HEK293 (cell line): ENCODE measurements at regions not wholly inside any gene's neighbourhood (a gene's known extent, or its start where the extent isn't known, plus 50 kb on each side); places are given as distances from the start of the nearest gene placed in this dataset.

Source experiments
- CTCF ChIA-PET: fragments of 350-600 bp; formaldehyde crosslinking; extraction: SDS; loops from one replicate; lab custom pipeline; 2021; ENCODE audit warnings: antibody characterized with exemption; lab: Yijun Ruan, JAX
- POLR2A ChIA-PET: fragments of 300-600 bp; formaldehyde crosslinking; extraction: SDS; loops from one replicate; lab custom pipeline; 2020; ENCODE audit warnings: antibody characterized with exemption, inconsistent platforms; lab: Yijun Ruan, JAX
- H3K27ac ChIP-seq: fragments of 200-500 bp; sonication (Bioruptor generic); 2 replicates; pipeline ENCODE4 v1.5.1; 2014; ENCODE audit warnings: low read depth, low read length, control low read depth, inconsistent platforms; ENCODE audit errors: extremely low read depth
- H3K36me3 ChIP-seq, 2 experiments: fragments of 200-500 bp in 1 of 2; sonication (Bioruptor generic) in 1 of 2; 1 replicate in 1 of 2; 2 replicates in 1 of 2; pipeline ENCODE4 v1.5.1; 2014 to 2017; ENCODE audit warnings: inconsistent platforms in 2 of 2, low read length in 2 of 2; ENCODE audit not compliant: control insufficient read depth in 2 of 2, insufficient read depth in 1 of 2
- H3K4me1 ChIP-seq: fragments of 200-500 bp; sonication (Bioruptor generic); 2 replicates; pipeline ENCODE4 v1.5.1; 2014; ENCODE audit warnings: mild to moderate bottlenecking, low read length, inconsistent platforms; ENCODE audit not compliant: control insufficient read depth, insufficient read depth
- H3K4me3 ChIP-seq: 2 replicates; pipeline ENCODE4 v1.5.1; 2011; ENCODE audit warnings: low read depth, mild to moderate bottlenecking, control low read depth, low read length, moderate library complexity
- H3K9me3 ChIP-seq: fragments of 200-500 bp; sonication (Bioruptor generic); 2 replicates; pipeline ENCODE4 v1.5.1; 2014; ENCODE audit warnings: low read depth, low read length, inconsistent platforms; ENCODE audit not compliant: control insufficient read depth, insufficient read depth
- BCL11B ChIP-seq: fragments of 450-650 bp; formaldehyde crosslinking; IDR thresholded peaks from 2 replicates; pipeline ENCODE4 v1.5.1; 2016; ENCODE audit warnings: low read depth, missing biosample characterization, missing genetic modification characterization
- FEZF1 ChIP-seq: fragments of 450-650 bp; formaldehyde crosslinking; IDR thresholded peaks from 2 replicates; pipeline ENCODE4 v1.5.1; 2016; ENCODE audit warnings: missing biosample characterization, missing genetic modification characterization
- GLIS1 ChIP-seq: fragments of 450-650 bp; formaldehyde crosslinking; IDR thresholded peaks from 2 replicates; pipeline ENCODE4 v1.5.1; 2016; ENCODE audit warnings: missing biosample characterization, missing genetic modification characterization
- KLF16 ChIP-seq: fragments of 450-650 bp; formaldehyde crosslinking; IDR thresholded peaks from 2 replicates; pipeline ENCODE4 v1.5.1; 2017; ENCODE audit warnings: missing biosample characterization, missing genetic modification characterization
- PRDM1 ChIP-seq: fragments of 450-650 bp; formaldehyde crosslinking; IDR thresholded peaks from 2 replicates; pipeline ENCODE4; 2016; ENCODE audit warnings: missing biosample characterization, missing genetic modification characterization
- SCRT2 ChIP-seq: fragments of 450-650 bp; formaldehyde crosslinking; IDR thresholded peaks from 2 replicates; pipeline ENCODE4 v1.5.1; 2016; ENCODE audit warnings: missing biosample characterization, missing genetic modification characterization
- WT1 ChIP-seq: fragments of 450-650 bp; formaldehyde crosslinking; IDR thresholded peaks from 2 replicates; pipeline ENCODE4 v1.5.1; 2016; ENCODE audit warnings: missing biosample characterization, missing genetic modification characterization
- ZNF10 ChIP-seq: fragments of 450-650 bp; formaldehyde crosslinking; IDR thresholded peaks from 2 replicates; pipeline ENCODE4 v1.5.1; 2017; ENCODE audit warnings: missing biosample characterization, missing genetic modification characterization
- ZNF114 ChIP-seq: fragments of 450-650 bp; formaldehyde crosslinking; IDR thresholded peaks from 2 replicates; pipeline ENCODE4 v1.5.0; 2017; ENCODE audit warnings: missing biosample characterization, missing genetic modification characterization
- ZNF121 ChIP-seq: fragments of 450-650 bp; formaldehyde crosslinking; IDR thresholded peaks from 2 replicates; pipeline ENCODE4 v1.5.1; 2016; ENCODE audit warnings: missing biosample characterization, missing genetic modification characterization
- ZNF140 ChIP-seq: fragments of 450-650 bp; formaldehyde crosslinking; IDR thresholded peaks from 2 replicates; pipeline ENCODE4 v1.5.1; 2016; ENCODE audit warnings: missing biosample characterization, missing genetic modification characterization
- ZNF155 ChIP-seq: fragments of 450-650 bp; formaldehyde crosslinking; IDR thresholded peaks from 2 replicates; pipeline ENCODE4 v1.5.1; 2016; ENCODE audit warnings: missing biosample characterization, missing genetic modification characterization
- ZNF157 ChIP-seq: fragments of 450-650 bp; formaldehyde crosslinking; IDR thresholded peaks from 2 replicates; pipeline ENCODE4 v1.5.1; 2016; ENCODE audit warnings: missing biosample characterization, missing genetic modification characterization
- ZNF175 ChIP-seq: fragments of 450-650 bp; formaldehyde crosslinking; IDR thresholded peaks from 2 replicates; pipeline ENCODE4 v1.5.1; 2016; ENCODE audit warnings: missing biosample characterization, missing genetic modification characterization
- ZNF214 ChIP-seq: fragments of 450-650 bp; formaldehyde crosslinking; IDR thresholded peaks from 2 replicates; pipeline ENCODE4 v1.5.1; 2017; ENCODE audit warnings: missing biosample characterization, mild to moderate bottlenecking, missing genetic modification characterization, borderline replicate concordance
- ZNF23 ChIP-seq: fragments of 450-650 bp; formaldehyde crosslinking; IDR thresholded peaks from 2 replicates; pipeline ENCODE4 v1.5.1; 2016; ENCODE audit warnings: missing biosample characterization, missing genetic modification characterization, borderline replicate concordance
- ZNF311 ChIP-seq: fragments of 450-650 bp; formaldehyde crosslinking; IDR thresholded peaks from 2 replicates; pipeline ENCODE4 v1.5.1; 2017; ENCODE audit warnings: missing biosample characterization, missing genetic modification characterization, borderline replicate concordance
- ZNF404 ChIP-seq: fragments of 450-650 bp; formaldehyde crosslinking; IDR thresholded peaks from 2 replicates; pipeline ENCODE4 v1.5.1; 2017; ENCODE audit warnings: missing biosample characterization, missing genetic modification characterization
- ZNF521 ChIP-seq: fragments of 450-650 bp; formaldehyde crosslinking; IDR thresholded peaks from 2 replicates; pipeline ENCODE4 v1.5.1; 2017; ENCODE audit warnings: missing biosample characterization, mild to moderate bottlenecking, missing genetic modification characterization
- ZNF529 ChIP-seq: fragments of 450-650 bp; formaldehyde crosslinking; IDR thresholded peaks from 2 replicates; pipeline ENCODE4 v1.5.1; 2017; ENCODE audit warnings: missing genetic modification characterization, missing biosample characterization; ENCODE audit not compliant: insufficient replicate concordance
- ZNF561 ChIP-seq: fragments of 450-650 bp; IDR thresholded peaks from 2 replicates; pipeline ENCODE4 v1.5.1; 2018; ENCODE audit warnings: missing biosample characterization, missing genetic modification characterization, borderline replicate concordance
- ZNF600 ChIP-seq: fragments of 450-650 bp; formaldehyde crosslinking; IDR thresholded peaks from 2 replicates; pipeline ENCODE4 v1.5.1; 2016; ENCODE audit warnings: missing biosample characterization, missing genetic modification characterization
- ZNF623 ChIP-seq: fragments of 450-650 bp; formaldehyde crosslinking; IDR thresholded peaks from 2 replicates; pipeline ENCODE4 v1.5.1; 2016; ENCODE audit warnings: missing biosample characterization, missing genetic modification characterization
- ZNF624 ChIP-seq: fragments of 450-650 bp; formaldehyde crosslinking; IDR thresholded peaks from 2 replicates; pipeline ENCODE4 v1.5.1; 2017; ENCODE audit warnings: missing biosample characterization, missing genetic modification characterization
- ZNF701 ChIP-seq: fragments of 450-650 bp; formaldehyde crosslinking; IDR thresholded peaks from 2 replicates; pipeline ENCODE4 v1.5.1; 2016; ENCODE audit warnings: missing biosample characterization, missing genetic modification characterization
- ZNF707 ChIP-seq: fragments of 450-650 bp; formaldehyde crosslinking; IDR thresholded peaks from 2 replicates; pipeline ENCODE4 v1.5.1; 2016; ENCODE audit warnings: missing biosample characterization, missing genetic modification characterization
- ZNF776 ChIP-seq: fragments of 450-650 bp; formaldehyde crosslinking; IDR thresholded peaks from 2 replicates; pipeline ENCODE4 v1.5.0; 2017; ENCODE audit warnings: missing biosample characterization, missing genetic modification characterization, borderline replicate concordance
- ZSCAN16 ChIP-seq: fragments of 450-650 bp; formaldehyde crosslinking; IDR thresholded peaks from 2 replicates; pipeline ENCODE4 v1.5.1; 2016; ENCODE audit warnings: missing biosample characterization, missing genetic modification characterization
- ZXDB ChIP-seq: fragments of 450-650 bp; formaldehyde crosslinking; IDR thresholded peaks from 2 replicates; pipeline ENCODE4 v1.5.1; 2016; ENCODE audit warnings: missing biosample characterization, missing genetic modification characterization
- TF ChIP-seq, protein P1 (sequence below): fragments of 450-650 bp; formaldehyde crosslinking; IDR thresholded peaks from 2 replicates; pipeline ENCODE4 v1.5.1; 2017; ENCODE audit warnings: missing biosample characterization, missing genetic modification characterization
- TF ChIP-seq, protein P2 (sequence below): fragments of 450-650 bp; formaldehyde crosslinking; IDR thresholded peaks from 2 replicates; pipeline ENCODE4 v1.5.1; 2016; ENCODE audit warnings: missing biosample characterization, missing genetic modification characterization

DNA sequence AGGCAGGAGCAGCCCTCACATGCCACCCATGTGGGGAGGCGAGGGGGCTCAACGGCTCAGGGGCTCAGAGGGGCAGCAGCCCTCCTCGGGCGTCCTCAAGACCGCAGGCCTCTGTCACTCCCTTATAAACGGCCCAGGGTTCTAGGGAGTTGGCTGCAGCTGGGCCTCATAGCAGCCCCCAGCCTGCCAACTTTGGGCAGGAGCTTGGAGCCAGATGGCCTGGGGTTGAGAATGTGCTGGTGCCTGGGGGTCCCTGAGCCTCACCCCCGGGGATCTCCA is 51.0 kb upstream of the RNU6ATAC start:
- no peaks in the 10 kb centered on the region for H3K4me1 ChIP-seq
- H3K36me3 ChIP-seq: no peaks in the 10 kb centered on the region
- no peaks in the 10 kb centered on the region for H3K9me3 ChIP-seq
- CTCF ChIA-PET: interaction anchor here (0.5 to 1.1 kb wide), 3 partner anchors 17 to 423 kb away, joined by 3 to 6 read pairs (median 5); no protein-coding TSS in a partner anchor
- no peak for TF ChIP-seq ZNF114 (tag by site-specific recombination)
- TF ChIP-seq ZNF623: no peak
- TF ChIP-seq ZNF561: no peak
- TF ChIP-seq BCL11B (tag by site-specific recombination): no peak
- TF ChIP-seq ZNF10 (tag by site-specific recombination): no peak
- no peak for TF ChIP-seq ZNF624 (tag by site-specific recombination)
- TF ChIP-seq ZSCAN16 (tag by site-specific recombination): no peak
- no peak for TF ChIP-seq ZNF521 (tag by site-specific recombination)
- no peak for TF ChIP-seq ZNF140 (tag by site-specific recombination)
- no peak for TF ChIP-seq ZNF404 (tag by site-specific recombination)
- TF ChIP-seq FEZF1 (tag by site-specific recombination): no peak
- TF ChIP-seq ZNF776 (tag by site-specific recombination): no peak
- no peak for TF ChIP-seq ZNF23 (tag by site-specific recombination)
- no peak for TF ChIP-seq SCRT2 (tag by site-specific recombination)
- TF ChIP-seq ZNF311 (tag by site-specific recombination): no peak
- TF ChIP-seq, all 188 proteins: peak for 0
- POLR2A ChIA-PET: no interaction called here
- Histone ChIP-seq H3K4me3 (no peak overlapping the region), H3K27ac (no peak overlapping the region)

DNA sequence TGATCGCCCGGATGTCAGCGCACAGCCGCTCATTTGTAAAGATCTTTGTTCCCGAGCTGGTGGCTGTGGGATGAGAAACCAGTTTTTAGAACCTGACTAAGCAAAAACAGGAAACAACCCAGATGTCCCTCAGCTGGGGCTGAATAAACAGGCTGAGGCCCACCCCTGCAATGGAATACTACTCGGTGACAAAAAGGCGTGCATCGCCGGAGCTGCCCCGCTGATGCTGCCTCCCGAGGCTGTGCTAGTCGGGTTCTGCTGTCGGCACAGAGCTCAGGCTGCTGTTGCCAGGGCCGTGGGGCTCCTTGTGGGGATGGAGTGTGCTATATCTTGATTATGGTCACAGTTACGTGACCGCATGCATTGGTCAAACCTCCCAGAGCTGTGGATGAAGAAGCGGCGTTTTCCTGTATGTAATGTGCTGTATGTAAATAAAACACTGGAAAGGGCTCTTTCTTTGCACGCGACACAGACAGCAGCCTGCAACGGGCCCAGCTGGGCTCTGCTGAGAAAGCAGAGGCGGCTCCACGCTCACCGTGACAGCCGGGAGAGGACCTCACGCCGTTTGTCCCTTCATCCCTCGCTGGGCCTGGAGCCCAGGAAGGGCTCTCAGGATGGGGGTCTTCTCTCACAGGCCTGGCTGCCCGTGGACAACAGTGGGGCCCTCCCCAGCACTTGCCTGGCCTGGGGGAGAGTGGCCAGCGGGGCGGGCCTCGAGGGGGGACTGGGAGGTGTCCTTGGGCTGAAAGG is 51.5 kb upstream of the RNU6ATAC start:
- H3K4me1 ChIP-seq: no peaks in the 10 kb centered on the region
- TF ChIP-seq ZNF600 (no peak), ZNF214 (tag by site-specific recombination) (no peak), GLIS1 (tag by site-specific recombination) (peak; percentile 49), WT1 (tag by site-specific recombination) (no peak), PRDM1 (tag by site-specific recombination) (no peak)
- TF ChIP-seq, protein P1, sequence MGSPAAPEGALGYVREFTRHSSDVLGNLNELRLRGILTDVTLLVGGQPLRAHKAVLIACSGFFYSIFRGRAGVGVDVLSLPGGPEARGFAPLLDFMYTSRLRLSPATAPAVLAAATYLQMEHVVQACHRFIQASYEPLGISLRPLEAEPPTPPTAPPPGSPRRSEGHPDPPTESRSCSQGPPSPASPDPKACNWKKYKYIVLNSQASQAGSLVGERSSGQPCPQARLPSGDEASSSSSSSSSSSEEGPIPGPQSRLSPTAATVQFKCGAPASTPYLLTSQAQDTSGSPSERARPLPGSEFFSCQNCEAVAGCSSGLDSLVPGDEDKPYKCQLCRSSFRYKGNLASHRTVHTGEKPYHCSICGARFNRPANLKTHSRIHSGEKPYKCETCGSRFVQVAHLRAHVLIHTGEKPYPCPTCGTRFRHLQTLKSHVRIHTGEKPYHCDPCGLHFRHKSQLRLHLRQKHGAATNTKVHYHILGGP (tag by site-specific recombination): no peak
- no peak overlapping the region for H3K27ac ChIP-seq
- ChIA-PET CTCF (interaction anchor here (1.0 to 1.1 kb wide), 2 partner anchors 16 to 45 kb away, joined by 3 to 5 read pairs; no protein-coding TSS in a partner anchor), POLR2A (no interaction called here)
- H3K9me3 ChIP-seq: no peaks in the 10 kb centered on the region
- H3K4me3 ChIP-seq: no peak overlapping the region
- no peaks in the 10 kb centered on the region for H3K36me3 ChIP-seq

- CTCF ChIA-PET: interaction anchor here (0.7 to 1.1 kb wide), 3 partner anchors 18 to 564 kb away, joined by 3 to 5 read pairs (median 3); no protein-coding TSS in a partner anchor
- POLR2A ChIA-PET: no interaction called here
- Histone ChIP-seq H3K4me1 (no peaks in the 10 kb centered on the region), H3K4me3 (no peak overlapping the region), H3K36me3 (no peaks in the 10 kb centered on the region), H3K9me3 (no peaks in the 10 kb centered on the region), H3K27ac (no peak overlapping the region)
- TF ChIP-seq ZNF707: no peak
- no peak for TF ChIP-seq ZNF175 (tag by site-specific recombination)
- no peak for TF ChIP-seq ZNF157
- TF ChIP-seq ZNF701 (tag by site-specific recombination): no peak
- TF ChIP-seq ZNF155: no peak
- no peak for TF ChIP-seq ZNF529 (tag by site-specific recombination)
- no peak for TF ChIP-seq ZNF121 (tag by site-specific recombination)
- no peak for TF ChIP-seq KLF16 (tag by site-specific recombination)
- TF ChIP-seq, protein P2, sequence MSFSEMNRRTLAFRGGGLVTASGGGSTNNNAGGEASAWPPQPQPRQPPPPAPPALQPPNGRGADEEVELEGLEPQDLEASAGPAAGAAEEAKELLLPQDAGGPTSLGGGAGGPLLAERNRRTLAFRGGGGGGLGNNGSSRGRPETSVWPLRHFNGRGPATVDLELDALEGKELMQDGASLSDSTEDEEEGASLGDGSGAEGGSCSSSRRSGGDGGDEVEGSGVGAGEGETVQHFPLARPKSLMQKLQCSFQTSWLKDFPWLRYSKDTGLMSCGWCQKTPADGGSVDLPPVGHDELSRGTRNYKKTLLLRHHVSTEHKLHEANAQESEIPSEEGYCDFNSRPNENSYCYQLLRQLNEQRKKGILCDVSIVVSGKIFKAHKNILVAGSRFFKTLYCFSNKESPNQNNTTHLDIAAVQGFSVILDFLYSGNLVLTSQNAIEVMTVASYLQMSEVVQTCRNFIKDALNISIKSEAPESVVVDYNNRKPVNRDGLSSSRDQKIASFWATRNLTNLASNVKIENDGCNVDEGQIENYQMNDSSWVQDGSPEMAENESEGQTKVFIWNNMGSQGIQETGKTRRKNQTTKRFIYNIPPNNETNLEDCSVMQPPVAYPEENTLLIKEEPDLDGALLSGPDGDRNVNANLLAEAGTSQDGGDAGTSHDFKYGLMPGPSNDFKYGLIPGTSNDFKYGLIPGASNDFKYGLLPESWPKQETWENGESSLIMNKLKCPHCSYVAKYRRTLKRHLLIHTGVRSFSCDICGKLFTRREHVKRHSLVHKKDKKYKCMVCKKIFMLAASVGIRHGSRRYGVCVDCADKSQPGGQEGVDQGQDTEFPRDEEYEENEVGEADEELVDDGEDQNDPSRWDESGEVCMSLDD (tag by site-specific recombination): no peak
- no peak for TF ChIP-seq ZXDB (tag by site-specific recombination)
Observed at GRCh38 chr9:134216449-134216951, 52.1 kb upstream of the RNU6ATAC start.
